Mesodermal cell (in vitro differentiated cells): ENCODE measurements at regions not wholly inside any gene's neighbourhood (a gene's known extent, or its start where the extent isn't known, plus 50 kb on each side); places are given as distances from the start of the nearest gene placed in this dataset.
"Not testable (repeated sequence)": the region's sequence is repeated elsewhere in the genome, so short reads cannot be mapped to it uniquely, and the experiment has no call there.

Experiments used
- H3K27ac ChIP-seq: 2 replicates; pipeline ENCODE4 v1.7.0; 2013; ENCODE audit warnings: mild to moderate bottlenecking, low read depth, low read length, moderate library complexity; ENCODE audit not compliant: severe bottlenecking
- H3K36me3 ChIP-seq: 2 replicates; pipeline ENCODE4 v1.7.1; 2013; ENCODE audit warnings: mild to moderate bottlenecking, low read length, moderate library complexity; ENCODE audit not compliant: control insufficient read depth, insufficient read depth
- H3K4me1 ChIP-seq: one replicate; pipeline ENCODE4 v1.7.1; 2013; ENCODE audit warnings: mild to moderate bottlenecking, low read length; ENCODE audit not compliant: insufficient read depth, control insufficient read depth, poor library complexity, severe bottlenecking
- H3K4me3 ChIP-seq: 2 replicates; pipeline ENCODE4 v1.7.0; 2013; ENCODE audit warnings: low read length, control low read depth, mild to moderate bottlenecking; ENCODE audit not compliant: insufficient read depth, poor library complexity, severe bottlenecking; ENCODE audit errors: extremely low read depth
- H3K9me3 ChIP-seq: 2 replicates; pipeline ENCODE4 v1.7.1; 2013; ENCODE audit warnings: mild to moderate bottlenecking, low read length, moderate library complexity; ENCODE audit not compliant: control insufficient read depth
- WGBS, 2 experiments: methylation state at CpG; one replicate each; pipeline ENCODE4 v1.1.5; 2013; ENCODE audit warnings: missing lambda C conversion rate in 2 of 2; ENCODE audit not compliant: insufficient coverage in 2 of 2; 5-methylcytosine and 5-hydroxymethylcytosine counted together

DNA sequence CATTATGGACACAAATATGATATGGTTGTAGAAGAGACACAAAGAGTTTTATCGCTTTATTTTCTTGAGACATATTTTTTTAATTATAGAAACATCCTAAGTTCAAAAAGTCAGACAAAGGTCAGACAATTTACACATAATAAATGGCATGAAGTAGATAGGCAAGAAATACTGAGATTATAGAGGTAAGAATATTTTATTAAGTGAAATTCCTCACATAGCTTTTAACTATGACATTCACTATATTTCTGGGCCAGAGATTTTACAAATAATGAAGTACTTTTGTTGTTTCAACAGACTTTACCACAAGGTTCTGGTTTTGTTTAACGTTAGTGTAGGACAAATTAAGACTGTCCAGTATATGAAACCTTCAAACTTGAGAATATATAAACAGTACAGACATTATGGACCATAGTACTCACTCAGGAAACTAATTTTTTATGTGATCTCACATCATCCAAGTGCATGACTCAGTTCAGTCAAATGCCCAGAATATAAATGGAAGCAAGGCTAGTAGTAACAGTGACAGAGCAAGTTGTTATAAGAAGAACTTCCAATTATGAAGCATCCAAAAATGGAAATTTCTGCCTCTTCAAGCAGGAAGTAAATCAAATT lies 394.8 kb downstream of the KCNJ2 start:
- no CpG with 5 or more reads among the region's 2 CpGs for WGBS, 2 experiments

DNA sequence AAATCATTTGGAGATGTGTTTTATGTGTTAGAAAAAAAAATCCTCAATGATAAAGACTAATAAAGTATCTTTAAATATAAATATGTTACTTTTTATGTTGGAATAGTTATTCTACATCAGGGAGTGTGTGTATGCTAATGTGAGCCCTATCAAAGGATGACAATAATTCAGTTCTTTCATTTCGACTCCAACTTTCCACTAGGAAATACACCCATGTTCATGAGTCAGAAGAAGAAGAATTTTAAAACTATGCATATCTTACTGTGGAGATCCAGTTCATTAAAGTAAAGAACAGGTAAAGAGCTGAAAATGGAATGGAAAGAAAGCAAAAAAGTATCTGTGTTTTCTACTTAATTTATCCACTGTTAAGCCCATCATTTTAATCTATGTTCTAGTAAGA lies 399.8 kb downstream of the KCNJ2 start:
- no peaks in the 10 kb centered on the region for H3K9me3 ChIP-seq
- WGBS, 2 experiments = no CpG with 5 or more reads among the region's 1 CpG
- no peak overlapping the region for H3K4me3 ChIP-seq
- no peaks in the 10 kb centered on the region for H3K36me3 ChIP-seq
- no peaks in the 10 kb centered on the region for H3K4me1 ChIP-seq
- H3K27ac ChIP-seq = no peak overlapping the region

More for the DNA sequence above, 394.8 kb downstream of the KCNJ2 start:
- H3K9me3 ChIP-seq = no peaks in the 10 kb centered on the region
- no peaks in the 10 kb centered on the region for H3K4me1 ChIP-seq
- no peak overlapping the region for H3K27ac ChIP-seq
- H3K4me3 ChIP-seq = no peak overlapping the region
- no peaks in the 10 kb centered on the region for H3K36me3 ChIP-seq

DNA sequence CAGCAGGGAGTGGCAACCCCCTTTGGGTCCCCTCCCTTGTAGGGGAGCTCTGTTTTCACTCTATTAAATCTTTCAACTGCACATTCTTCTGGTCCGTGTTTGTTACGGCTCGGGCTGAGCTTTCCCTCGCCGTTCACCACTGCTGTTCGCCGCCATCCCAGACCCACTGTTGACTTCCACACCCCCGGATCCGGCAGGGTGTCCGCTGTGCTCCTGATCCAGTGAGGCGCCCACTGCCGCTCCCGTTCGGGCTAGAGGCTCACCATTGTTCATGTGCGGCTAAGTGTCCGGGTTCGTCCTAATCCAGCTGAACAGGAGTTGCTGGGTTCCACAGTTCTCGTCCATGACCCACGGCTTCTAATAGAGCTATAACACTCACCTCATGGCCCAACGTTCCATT lies 408.1 kb downstream of the KCNJ2 start:
- H3K36me3 ChIP-seq = no peaks in the 10 kb centered on the region
- 92 to 94% methylated on average over 17 to 19 of the region's 20 CpGs for WGBS, 2 experiments
- no peaks in the 10 kb centered on the region for H3K9me3 ChIP-seq
- H3K4me1 ChIP-seq = no peaks in the 10 kb centered on the region
- H3K27ac ChIP-seq = no peak overlapping the region
- H3K4me3 ChIP-seq = no peak overlapping the region

DNA sequence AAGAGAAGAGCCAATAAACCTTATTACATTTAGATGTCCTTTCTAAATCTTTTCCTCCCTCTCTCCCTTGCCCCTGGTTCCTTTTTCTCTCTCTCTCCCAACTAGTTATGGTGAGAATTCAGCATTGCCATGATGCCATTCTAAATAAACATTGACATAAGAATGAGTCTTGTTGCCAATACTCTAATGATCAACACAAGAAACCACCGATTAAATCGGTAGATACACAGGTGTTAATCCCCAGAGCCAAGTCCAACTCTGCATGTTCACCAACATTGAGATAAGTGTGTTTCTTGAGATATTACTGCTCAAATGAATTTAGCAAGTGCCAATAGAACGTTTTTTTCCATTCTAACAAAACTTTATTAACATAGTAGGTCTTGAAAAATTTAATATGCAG lies 412.1 kb downstream of the KCNJ2 start:
- Histone ChIP-seq H3K36me3 (no peaks in the 10 kb centered on the region), H3K4me1 (no peaks in the 10 kb centered on the region), H3K27ac (no peak overlapping the region), H3K4me3 (no peak overlapping the region), H3K9me3 (peaks cover 3% of the 10 kb centered on the region)
- WGBS, 2 experiments = no CpG with 5 or more reads among the region's 3 CpGs

DNA sequence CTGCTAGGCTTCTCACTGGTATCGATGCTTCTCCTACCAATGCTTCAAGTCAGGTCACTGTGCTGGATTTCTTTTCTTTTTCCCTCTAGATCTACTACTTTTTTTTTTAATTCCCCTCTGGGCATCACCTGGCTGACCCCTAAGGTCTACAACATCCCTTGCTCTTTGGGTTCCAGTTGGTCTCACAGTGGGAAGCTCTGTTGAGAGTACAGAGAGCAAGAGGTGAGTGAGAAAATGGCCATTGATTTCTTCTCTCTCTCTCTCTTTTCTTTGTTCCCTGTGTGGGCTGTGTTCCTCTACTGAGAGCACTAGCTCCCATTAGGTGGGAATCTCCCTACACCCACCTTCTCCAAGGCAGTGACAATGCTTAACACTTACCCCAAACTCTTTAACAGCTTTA lies 413.4 kb downstream of the KCNJ2 start:
- Histone ChIP-seq H3K9me3 (peaks cover 3% of the 10 kb centered on the region), H3K27ac (no peak overlapping the region), H3K4me1 (no peaks in the 10 kb centered on the region), H3K4me3 (no peak overlapping the region), H3K36me3 (no peaks in the 10 kb centered on the region)
- 0% methylated on average over 1 of the region's 1 CpG for WGBS, 2 experiments

DNA sequence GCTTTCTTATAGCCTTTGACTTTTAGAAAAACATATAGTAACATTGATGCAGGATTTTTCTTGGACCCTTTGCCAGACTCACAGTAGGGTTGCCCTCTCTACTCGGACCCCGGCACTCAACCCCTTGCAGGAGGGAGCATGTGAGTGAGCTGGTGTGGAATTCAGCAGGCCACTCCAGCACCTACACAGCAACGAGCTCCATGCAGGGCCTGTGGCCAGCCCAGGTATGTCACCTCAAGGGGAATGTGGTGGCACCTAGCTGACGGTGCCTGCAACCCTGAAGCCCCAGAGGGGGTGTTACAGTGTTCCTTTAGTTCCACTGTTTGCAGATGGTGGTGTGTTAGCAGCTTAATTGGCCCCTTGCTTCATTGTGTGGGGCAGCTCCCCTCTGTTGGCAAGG lies 414.9 kb downstream of the KCNJ2 start:
- 80 to 88% methylated on average over 1 to 2 of the region's 4 CpGs for WGBS, 2 experiments
- Histone ChIP-seq H3K36me3 (no peaks in the 10 kb centered on the region), H3K27ac (no peak overlapping the region), H3K4me3 (no peak overlapping the region), H3K9me3 (peaks cover 3% of the 10 kb centered on the region), H3K4me1 (no peaks in the 10 kb centered on the region)

DNA sequence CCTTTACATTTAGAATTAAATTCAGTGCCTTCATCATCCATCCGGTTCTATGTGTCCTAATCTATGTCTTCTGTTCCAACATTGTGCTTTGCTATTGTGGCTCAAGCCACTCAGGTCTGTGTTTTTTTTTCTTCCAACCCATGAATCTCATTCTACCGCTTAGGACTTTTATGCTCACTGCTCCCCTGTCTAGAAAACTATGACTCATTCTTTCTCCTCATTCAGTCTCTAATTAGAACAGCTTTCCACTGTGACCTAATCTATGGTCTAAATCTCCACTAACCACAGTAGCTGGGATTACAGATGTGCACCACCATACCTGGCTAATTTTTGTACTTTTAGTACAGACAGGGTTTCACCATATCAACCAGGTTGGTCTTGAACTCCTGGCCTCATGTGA lies 418.7 kb downstream of the KCNJ2 start:
- WGBS, 2 experiments = 88 to 94% methylated on average over 2 of the region's 2 CpGs
- peaks cover 3% of the 10 kb centered on the region for H3K9me3 ChIP-seq
- no peaks in the 10 kb centered on the region for H3K36me3 ChIP-seq

DNA sequence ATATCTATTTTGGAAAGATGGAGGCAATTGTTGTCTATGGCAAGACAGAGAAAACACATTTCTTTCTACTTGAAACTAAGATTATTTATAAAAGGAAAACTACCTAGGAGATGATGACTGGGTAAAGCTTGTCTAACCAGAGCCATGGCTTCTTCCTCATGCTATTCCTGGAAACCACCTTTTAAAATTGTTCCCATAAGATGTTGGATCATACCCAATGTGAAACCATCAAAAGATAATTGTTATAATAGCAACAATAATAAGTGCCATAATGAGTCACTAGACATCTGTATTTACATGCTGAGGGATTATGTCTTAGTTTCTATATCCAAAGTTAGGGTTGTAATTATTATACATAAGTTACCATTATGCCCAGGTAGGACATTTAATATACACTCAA lies 428.4 kb downstream of the KCNJ2 start:
- Histone ChIP-seq H3K4me1 (no peaks in the 10 kb centered on the region), H3K9me3 (no peaks in the 10 kb centered on the region), H3K27ac (no peak overlapping the region), H3K4me3 (no peak overlapping the region), H3K36me3 (no peaks in the 10 kb centered on the region)

More for the DNA sequence above, 418.7 kb downstream of the KCNJ2 start:
- Histone ChIP-seq H3K4me1 (no peaks in the 10 kb centered on the region), H3K27ac (no peak overlapping the region), H3K4me3 (no peak overlapping the region)

DNA sequence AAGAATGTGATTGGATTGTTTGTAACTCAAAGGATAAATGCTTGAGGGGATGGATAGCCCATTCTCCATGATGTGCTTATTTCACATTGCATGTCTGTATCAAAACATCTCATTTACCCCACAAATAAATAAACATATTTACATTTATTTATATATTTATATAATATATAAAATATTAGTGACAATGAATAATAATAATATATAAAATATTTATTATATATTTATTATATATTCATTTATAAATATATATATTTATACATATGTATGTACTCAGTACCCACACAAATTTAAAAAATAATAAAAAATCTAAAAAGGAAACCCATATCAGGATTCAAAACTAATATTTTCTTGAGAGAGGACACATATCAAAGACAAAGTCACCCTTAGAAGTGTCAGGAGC lies 429.9 kb downstream of the KCNJ2 start:
- Histone ChIP-seq H3K36me3 (no peaks in the 10 kb centered on the region), H3K4me3 (no peak overlapping the region), H3K9me3 (no peaks in the 10 kb centered on the region), H3K27ac (no peak overlapping the region), H3K4me1 (no peaks in the 10 kb centered on the region)

DNA sequence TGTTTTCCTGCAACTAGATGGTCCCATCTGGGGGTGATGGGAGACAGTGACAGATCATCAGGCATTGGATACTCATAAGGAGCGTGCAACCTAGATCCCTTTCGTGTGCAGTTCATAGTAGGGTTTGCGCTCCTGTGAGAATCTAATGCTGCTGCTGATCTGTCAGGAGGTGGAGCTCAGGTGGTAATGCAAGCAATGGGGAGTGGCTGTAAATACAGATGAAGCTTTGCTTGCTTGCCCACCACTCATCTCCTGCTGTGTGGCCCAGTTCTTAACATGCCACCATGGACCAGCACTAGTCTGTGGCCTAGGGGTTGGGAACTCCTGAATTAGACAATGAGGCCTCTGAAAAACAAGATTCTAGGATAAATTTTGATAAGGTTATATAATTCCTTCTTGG lies 430.6 kb downstream of the KCNJ2 start:
- H3K9me3 ChIP-seq, H3K4me3 ChIP-seq, H3K36me3 ChIP-seq, H3K27ac ChIP-seq, H3K4me1 ChIP-seq: not testable (repeated sequence)
- 85 to 100% methylated on average over 2 to 3 of the region's 3 CpGs for WGBS, 2 experiments

DNA sequence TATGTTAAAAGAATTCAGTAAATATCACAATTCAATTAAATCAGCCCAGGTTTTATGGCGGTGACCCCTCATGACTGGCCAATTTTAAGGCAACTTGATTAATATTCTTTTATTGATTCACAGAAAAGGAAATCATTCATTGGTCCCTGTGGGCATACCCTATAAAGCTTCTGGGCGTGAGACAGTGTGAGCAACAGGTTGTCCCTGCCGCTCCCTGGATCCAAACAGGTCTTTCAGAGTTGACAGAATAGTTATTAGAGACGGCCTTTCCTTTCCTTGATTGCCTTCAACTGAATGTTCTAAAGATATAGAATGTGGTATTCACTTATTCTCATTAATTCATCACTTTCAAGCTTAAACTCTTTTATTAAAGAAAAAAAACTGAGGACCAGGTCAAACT lies 433.9 kb downstream of the KCNJ2 start:
- no peaks in the 10 kb centered on the region for H3K36me3 ChIP-seq
- no peak overlapping the region for H3K27ac ChIP-seq
- no peak overlapping the region for H3K4me3 ChIP-seq
- H3K9me3 ChIP-seq = no peaks in the 10 kb centered on the region
- no peaks in the 10 kb centered on the region for H3K4me1 ChIP-seq
- 50 to 93% methylated on average over 2 of the region's 4 CpGs for WGBS, 2 experiments
